HepG2 (cell line): ENCODE measurements at regions not wholly inside any gene's neighbourhood (a gene's known extent, or its start where the extent isn't known, plus 50 kb on each side); places are given as distances from the start of the nearest gene placed in this dataset.

Experiments
- ATAC-seq: fragments of 200-7000 bp; cut with Tn5 transposase; 3 replicates; pipeline ENCODE4 v1.9.1; 2020; ENCODE audit warnings: mild to moderate bottlenecking, moderate library complexity
- BruUV-seq: library from RNA; stranded (reverse); fragments of 400-500 nt; replicated peaks from 2 replicates; lab custom pipeline; 2021; lab: Mats Ljungman, UMichigan
- CTCF ChIA-PET: fragments of 300-600 bp; formaldehyde crosslinking; extraction: SDS; loops from one replicate; lab custom pipeline; 2021; ENCODE audit warnings: low total read pairs, inconsistent platforms, low intra/inter-chr PET ratio; lab: Yijun Ruan, JAX
- POLR2A ChIA-PET: fragments of 350-600 bp; sonication (Branson Sonifier 250); formaldehyde crosslinking; loops from one replicate; lab custom pipeline; 2020; ENCODE audit warnings: antibody characterized with exemption, inconsistent platforms; lab: Yijun Ruan, JAX
- DNase-seq: peaks from one replicate; pipeline ENCODE4 v3.0.0-alpha.2; 2015; ENCODE audit warnings: low spot score
- FAIRE-seq: peaks from 3 replicates; lab custom pipeline; 2011; peaks lifted over from hg19 to GRCh38; lab: Jason Lieb, UNC
- H2AFZ ChIP-seq: one replicate; pipeline ENCODE4 v1.6.1; 2011; ENCODE audit warnings: low read length, inconsistent platforms
- H3K27ac ChIP-seq: fragments of 300-600 bp; 3 replicates; pipeline ENCODE4 v1.8.0; 2011; ENCODE audit warnings: mixed run types, mild to moderate bottlenecking, mixed read lengths, low read length, inconsistent platforms; ENCODE audit not compliant: insufficient read depth; ENCODE audit errors: extremely low read length
- H3K27me3 ChIP-seq, 2 experiments: fragments of 200-600 bp in 1 of 2; 2 replicates in 1 of 2; 3 replicates in 1 of 2; pipeline versions ENCODE4 v1.6.0 to v1.8.0; 2011; ENCODE audit warnings: low read length in 2 of 2, mild to moderate bottlenecking in 2 of 2, moderate library complexity in 2 of 2, inconsistent platforms in 1 of 2; ENCODE audit not compliant: insufficient read depth in 2 of 2, control insufficient read depth in 1 of 2
- H3K36me3 ChIP-seq, 2 experiments: fragments of 200-600 bp in 1 of 2; replicated peaks in 1 of 2; 2 replicates in 1 of 2; 3 replicates in 1 of 2; pipeline versions ENCODE4 v1.5.1 to v1.8.0; 2011; ENCODE audit warnings: low read length in 2 of 2, inconsistent platforms in 1 of 2; ENCODE audit not compliant: insufficient read depth in 2 of 2, control insufficient read depth in 1 of 2
- H3K4me1 ChIP-seq: 2 replicates; pipeline ENCODE4 v1.5.1; 2012; ENCODE audit warnings: low read length, inconsistent platforms; ENCODE audit not compliant: insufficient read depth
- H3K4me2 ChIP-seq: 2 replicates; pipeline ENCODE4 v1.6.0; 2011; ENCODE audit warnings: low read depth, low read length, inconsistent platforms
- H3K4me3 ChIP-seq, 3 experiments: fragments of 200-600 bp in 1 of 3; sonication (generic), shearing (Covaris generic) in 1 of 3; replicated peaks in 1 of 3; 2 replicates each; pipeline ENCODE4 v1.5.1; 2011 to 2016; ENCODE audit warnings: low read length in 3 of 3, inconsistent platforms in 2 of 3, low read depth in 2 of 3, mild to moderate bottlenecking in 2 of 3, control low read depth in 1 of 3, mixed read lengths in 1 of 3; ENCODE audit not compliant: insufficient read depth in 1 of 3
- H3K79me2 ChIP-seq: one replicate; pipeline ENCODE4 v1.6.1; 2011; ENCODE audit warnings: low read length, inconsistent platforms; ENCODE audit not compliant: insufficient read depth
- H3K9ac ChIP-seq: 2 replicates; pipeline ENCODE4 v1.6.0; 2011; ENCODE audit warnings: mild to moderate bottlenecking, low read depth, low read length, inconsistent platforms; ENCODE audit not compliant: insufficient read depth
- H3K9me3 ChIP-seq: 2 replicates; pipeline ENCODE4 v1.5.1; 2012; ENCODE audit warnings: mild to moderate bottlenecking, low read length
- H4K20me1 ChIP-seq: 2 replicates; pipeline ENCODE4 v1.6.0; 2011; ENCODE audit warnings: inconsistent platforms, mild to moderate bottlenecking, low read length, moderate library complexity; ENCODE audit not compliant: insufficient read depth
- ARID2 ChIP-seq: sonication (generic); formaldehyde crosslinking; IDR thresholded peaks from 2 replicates; pipeline ENCODE4 v1.8.1; 2022; ENCODE audit warnings: mild to moderate bottlenecking, missing genetic modification reagents, borderline replicate concordance
- KDM5A ChIP-seq: fragments of 200-600 bp; sonication (generic); IDR thresholded peaks from 2 replicates; pipeline ENCODE4 v1.7.0; 2018; ENCODE audit warnings: antibody characterized with exemption, mild to moderate bottlenecking, low read length, borderline replicate concordance
- MAX ChIP-seq: IDR thresholded peaks from 2 replicates; pipeline ENCODE4 v1.6.1; 2012; ENCODE audit warnings: inconsistent platforms
- MBNL3 ChIP-seq: fragments of 250-450 bp; sonication (Bioruptor Pico); conservative IDR thresholded peaks from 2 replicates; pipeline ENCODE4 v1.8.0; 2022; ENCODE audit warnings: mild to moderate bottlenecking, inconsistent platforms
- SIN3B ChIP-seq: fragments of 150-350 bp; IDR thresholded peaks from 2 replicates; pipeline ENCODE4 v1.6.1; 2014; ENCODE audit warnings: low read length
- SNAI1 ChIP-seq: sonication (generic); formaldehyde crosslinking; IDR thresholded peaks from 2 replicates; pipeline ENCODE4 v1.5.0; 2020; ENCODE audit warnings: mild to moderate bottlenecking, missing genetic modification reagents, borderline replicate concordance
- ZBTB49 ChIP-seq: sonication (generic); formaldehyde crosslinking; IDR thresholded peaks from 2 replicates; pipeline ENCODE4 v1.4.0; 2020; ENCODE audit warnings: missing genetic modification reagents, borderline replicate concordance
- ZFAT ChIP-seq: sonication (generic); formaldehyde crosslinking; conservative IDR thresholded peaks from 2 replicates; pipeline ENCODE4 v1.8.1; 2023; ENCODE audit warnings: missing genetic modification reagents, inconsistent platforms
- ZNF281 ChIP-seq: sonication (generic); formaldehyde crosslinking; IDR thresholded peaks from 2 replicates; pipeline ENCODE4 v1.4.0; 2020; ENCODE audit warnings: missing genetic modification reagents, borderline replicate concordance
- ZNF629 ChIP-seq: sonication (generic); formaldehyde crosslinking; conservative IDR thresholded peaks from 2 replicates; pipeline ENCODE4 v1.5.0; 2020; ENCODE audit warnings: missing genetic modification reagents
- WGBS: methylation state at CpG from one replicate; pipeline ENCODE4 v1.1.6; 2017; ENCODE audit warnings: low lambda C conversion rate; 5-methylcytosine and 5-hydroxymethylcytosine counted together
- in situ Hi-C: cut with HindIII; loops from 2 replicates; pipeline ENCODE4 v1.10.0; 2017; ENCODE audit warnings: low pct_unique_long_range_greater_than_20kb; ENCODE audit not compliant: extremely low pct_ligation_motif_present
- intact Hi-C: fragments of 100-400 bp; cut with micrococcal nuclease; formaldehyde crosslinking; loops from one replicate; pipeline ENCODE4 v1.10.0; 2022; ENCODE audit not compliant: unreplicated experiment

GRCh38 chr10:33046792-33047191 lies 88.8 kb upstream of the ITGB1 start:
- Histone ChIP-seq H2AFZ (no peak overlapping the region), H3K27ac (no peak overlapping the region), H3K27me3 (peaks cover 0 to 3% of the 10 kb centered on the region in 2 experiments; a peak in 1 of 5 replicates), H3K9me3 (no peaks in the 10 kb centered on the region), H4K20me1 (no peaks in the 10 kb centered on the region), H3K79me2 (no peaks in the 10 kb centered on the region), H3K4me2 (no peak overlapping the region), H3K36me3 (no peaks in the 10 kb centered on the region), H3K4me1 (no peaks in the 10 kb centered on the region), H3K4me3 (no peak overlapping the region), H3K9ac (no peak overlapping the region)
- ATAC-seq: no peak
- in situ Hi-C loops: no loop called here
- WGBS: 35% methylated on average over 4 of the region's 4 CpGs
- POLR2A ChIA-PET: no interaction called here
- no peak for FAIRE-seq
- no TSS peak for BruUV-seq
- CTCF ChIA-PET: no interaction called here
- no peak for TF ChIP-seq ZFAT (CRISPR knock-in tag)
- no peak for TF ChIP-seq MAX
- no peak for DNase-seq
- intact Hi-C loops: no loop called here

- H3K9ac ChIP-seq: no peak overlapping the region
- WGBS: 35% methylated on average over 2 of the region's 2 CpGs
- no peaks in the 10 kb centered on the region for H3K79me2 ChIP-seq
- POLR2A ChIA-PET: no interaction called here
- H2AFZ ChIP-seq: no peak overlapping the region
- H3K4me3 ChIP-seq: no peak overlapping the region
- no peaks in the 10 kb centered on the region for H3K4me1 ChIP-seq
- no peak for FAIRE-seq
- TF ChIP-seq ZBTB49 (CRISPR knock-in tag) (no peak), ZNF629 (CRISPR knock-in tag) (no peak), SIN3B (no peak), KDM5A (no peak), ZNF281 (no peak), SNAI1 (CRISPR knock-in tag) (no peak), ARID2 (CRISPR knock-in tag) (no peak), MBNL3 (CRISPR knock-in tag) (no peak)
- TF ChIP-seq, all 625 proteins: peak for 0
- Histone ChIP-seq H4K20me1 (no peaks in the 10 kb centered on the region), H3K4me2 (no peak overlapping the region), H3K27ac (no peak overlapping the region), H3K9me3 (no peaks in the 10 kb centered on the region), H3K27me3 (peaks cover 0 to 5% of the 10 kb centered on the region in 2 experiments; a peak in 1 of 5 replicates), H3K36me3 (no peaks in the 10 kb centered on the region)
- intact Hi-C loops (no loop called here), in situ Hi-C loops (no loop called here)
- DNase-seq (no peak), ATAC-seq (no peak)
- CTCF ChIA-PET: no interaction called here
- BruUV-seq: no TSS peak
Measured at GRCh38 chr10:33045421-33045820, 87.4 kb upstream of the ITGB1 start.
